ENCODE measurements at regions not wholly inside any gene's neighbourhood (a gene's known extent, or its start where the extent isn't known, plus 50 kb on each side); places are given as distances from the start of the nearest gene placed in this dataset.
"Not testable (repeated sequence)": the region's sequence is repeated elsewhere in the genome, so short reads cannot be mapped to it uniquely, and the experiment has no call there.

DNA sequence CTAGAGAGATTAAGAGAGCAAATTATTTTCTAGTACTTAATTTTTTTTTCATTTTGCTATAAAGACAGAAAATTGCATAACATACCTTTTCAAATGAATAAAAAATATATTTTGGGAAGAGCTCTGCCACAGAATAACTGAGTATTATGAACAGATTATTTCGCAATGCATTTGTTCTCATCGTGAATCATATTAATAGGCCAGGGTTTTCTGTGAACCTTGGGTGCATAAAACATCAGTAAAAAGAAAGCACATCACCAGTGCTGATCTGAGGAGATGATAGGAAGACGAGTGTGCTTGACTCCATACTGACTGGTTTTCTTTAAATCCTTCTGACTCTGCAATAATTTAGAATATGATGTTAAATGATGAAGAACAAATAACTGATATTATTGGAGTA lies 409.1 kb downstream of the CPS1 start:
- H3K4me3 ChIP-seq (ENCODE audit: low read depth, low read length): no peak overlapping the region
- TF ChIP-seq, protein P1, sequence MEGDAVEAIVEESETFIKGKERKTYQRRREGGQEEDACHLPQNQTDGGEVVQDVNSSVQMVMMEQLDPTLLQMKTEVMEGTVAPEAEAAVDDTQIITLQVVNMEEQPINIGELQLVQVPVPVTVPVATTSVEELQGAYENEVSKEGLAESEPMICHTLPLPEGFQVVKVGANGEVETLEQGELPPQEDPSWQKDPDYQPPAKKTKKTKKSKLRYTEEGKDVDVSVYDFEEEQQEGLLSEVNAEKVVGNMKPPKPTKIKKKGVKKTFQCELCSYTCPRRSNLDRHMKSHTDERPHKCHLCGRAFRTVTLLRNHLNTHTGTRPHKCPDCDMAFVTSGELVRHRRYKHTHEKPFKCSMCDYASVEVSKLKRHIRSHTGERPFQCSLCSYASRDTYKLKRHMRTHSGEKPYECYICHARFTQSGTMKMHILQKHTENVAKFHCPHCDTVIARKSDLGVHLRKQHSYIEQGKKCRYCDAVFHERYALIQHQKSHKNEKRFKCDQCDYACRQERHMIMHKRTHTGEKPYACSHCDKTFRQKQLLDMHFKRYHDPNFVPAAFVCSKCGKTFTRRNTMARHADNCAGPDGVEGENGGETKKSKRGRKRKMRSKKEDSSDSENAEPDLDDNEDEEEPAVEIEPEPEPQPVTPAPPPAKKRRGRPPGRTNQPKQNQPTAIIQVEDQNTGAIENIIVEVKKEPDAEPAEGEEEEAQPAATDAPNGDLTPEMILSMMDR (IDR thresholded peaks at IDR 0.05; ENCODE audit: low read depth, low read length): no peak
- DNase-seq (ENCODE audit: low read depth, low spot score): no peak
- in situ Hi-C loops (cut with HindIII; ENCODE audit: low sequenced_read_pairs): no loop called here

DNA sequence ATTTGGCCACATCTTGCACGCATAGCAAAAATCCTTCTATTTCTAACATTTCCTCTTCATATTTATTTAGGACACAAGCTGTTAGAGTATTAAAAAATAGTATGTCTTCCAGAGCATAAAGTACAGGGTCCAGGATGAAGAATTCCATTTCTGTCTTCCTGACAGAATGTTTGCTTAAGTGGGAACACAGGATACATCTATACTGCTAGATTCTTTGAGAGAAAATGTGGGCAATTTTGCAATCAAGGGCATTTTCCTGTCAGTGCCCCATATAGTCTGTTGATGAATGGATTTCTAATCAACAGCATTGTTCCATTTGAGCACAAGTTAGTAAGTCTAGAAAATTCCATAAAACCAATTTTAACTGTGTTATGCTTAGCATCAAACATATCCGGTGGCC lies 409.9 kb downstream of the CPS1 start:
- in situ Hi-C loops (cut with HindIII; ENCODE audit: low sequenced_read_pairs): no loop called here
- TF ChIP-seq, protein P1 (IDR thresholded peaks at IDR 0.05; ENCODE audit: low read depth, low read length): no peak
- DNase-seq (ENCODE audit: low read depth, low spot score): no peak
- H3K4me3 ChIP-seq (ENCODE audit: low read depth, low read length): no peak overlapping the region

DNA sequence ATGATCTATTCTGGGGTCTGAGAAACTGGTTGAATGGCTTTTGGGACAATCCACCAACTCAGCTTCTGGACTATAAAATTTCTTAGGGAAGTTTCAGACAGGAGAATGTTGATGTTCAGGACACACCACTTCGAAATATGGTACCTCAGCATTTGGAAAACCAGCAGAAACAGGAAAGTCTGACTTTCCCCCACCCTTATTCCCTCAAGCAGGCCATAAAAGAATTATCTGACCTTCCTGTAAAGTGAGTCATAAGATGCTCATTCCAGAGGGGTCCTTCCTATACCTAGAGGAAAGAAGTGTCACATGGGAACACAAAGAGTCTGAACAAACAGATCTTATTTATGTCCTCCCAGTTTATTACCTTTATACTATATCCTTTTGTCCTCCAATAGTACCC lies 415.0 kb downstream of the CPS1 start:
- in situ Hi-C loops (cut with HindIII; ENCODE audit: low sequenced_read_pairs): no loop called here
- H3K4me3 ChIP-seq (ENCODE audit: low read depth, low read length): no peak overlapping the region
- no peak for DNase-seq (ENCODE audit: low read depth, low spot score)
- TF ChIP-seq, protein P1 (IDR thresholded peaks at IDR 0.05; ENCODE audit: low read depth, low read length): no peak

DNA sequence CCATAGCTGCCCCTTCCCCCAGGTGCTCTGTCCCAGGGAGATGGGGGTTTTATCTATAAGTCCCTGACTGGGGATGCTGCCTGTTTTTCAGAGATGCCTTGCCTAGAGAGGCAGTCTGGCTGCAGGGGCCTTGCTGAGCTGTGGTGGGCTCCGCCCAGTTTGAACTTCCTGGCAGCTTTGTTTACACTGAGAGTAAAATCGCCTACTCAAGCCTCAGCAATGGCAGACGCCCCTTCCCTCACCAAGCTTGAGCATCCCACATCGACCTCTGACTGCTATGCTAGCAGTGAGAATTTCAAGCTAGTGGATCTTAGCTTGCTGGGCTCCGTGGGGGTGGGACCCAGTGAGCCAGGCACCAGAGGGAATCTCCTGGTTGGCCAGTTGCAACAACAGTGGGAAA lies 430.4 kb downstream of the CPS1 start:
- H3K4me3 ChIP-seq (ENCODE audit: low read depth, low read length); DNase-seq (ENCODE audit: low read depth, low spot score); in situ Hi-C loops (cut with HindIII; ENCODE audit: low sequenced_read_pairs): not testable (repeated sequence)

DNA sequence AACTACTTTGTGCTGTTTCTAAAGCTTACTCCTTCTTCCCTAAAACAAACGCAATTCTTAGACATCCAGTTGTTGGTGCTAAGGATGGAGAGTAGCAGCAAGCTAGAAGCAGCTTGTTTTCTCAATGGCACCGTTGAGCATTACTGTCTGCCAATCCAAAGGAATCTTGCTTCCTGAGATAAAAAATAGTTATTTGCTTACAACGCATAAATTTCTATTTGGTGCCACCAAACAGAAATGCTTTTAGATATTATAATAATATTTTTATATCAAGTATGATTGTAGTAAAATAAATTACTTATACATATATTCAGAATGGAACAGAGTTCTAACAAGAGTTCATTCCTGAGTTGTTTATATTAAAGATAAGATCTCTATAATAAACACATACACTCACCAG lies 434.7 kb downstream of the CPS1 start:
- H3K4me3 ChIP-seq (ENCODE audit: low read depth, low read length): no peak overlapping the region
- in situ Hi-C loops (cut with HindIII; ENCODE audit: low sequenced_read_pairs): no loop called here
- TF ChIP-seq, protein P1 (IDR thresholded peaks at IDR 0.05; ENCODE audit: low read depth, low read length): no peak
- DNase-seq (ENCODE audit: low read depth, low spot score): no peak

DNA sequence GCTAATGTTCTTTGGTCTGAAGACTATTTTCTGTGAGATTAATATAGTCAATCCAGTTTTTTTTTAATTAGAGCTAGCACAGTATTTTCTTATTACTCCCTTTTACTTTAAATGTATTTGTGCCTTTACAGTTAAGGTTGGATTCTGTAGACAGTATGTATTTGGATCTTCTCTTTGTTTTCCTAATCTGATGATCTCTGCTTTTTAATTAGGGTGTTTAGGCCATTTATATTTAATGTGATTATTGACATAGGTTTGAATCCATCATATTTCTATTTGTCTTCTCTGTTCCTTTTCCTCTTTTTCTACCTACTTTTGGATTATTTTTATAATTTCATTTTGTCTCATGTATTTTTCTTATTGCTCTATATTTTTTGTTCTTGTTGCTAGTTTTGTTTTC lies 437.7 kb downstream of the CPS1 start:
- in situ Hi-C loops (cut with HindIII; ENCODE audit: low sequenced_read_pairs): no loop called here
- no peak for DNase-seq (ENCODE audit: low read depth, low spot score)
- no peak overlapping the region for H3K4me3 ChIP-seq (ENCODE audit: low read depth, low read length)
- TF ChIP-seq, protein P1 (IDR thresholded peaks at IDR 0.05; ENCODE audit: low read depth, low read length): no peak

DNA sequence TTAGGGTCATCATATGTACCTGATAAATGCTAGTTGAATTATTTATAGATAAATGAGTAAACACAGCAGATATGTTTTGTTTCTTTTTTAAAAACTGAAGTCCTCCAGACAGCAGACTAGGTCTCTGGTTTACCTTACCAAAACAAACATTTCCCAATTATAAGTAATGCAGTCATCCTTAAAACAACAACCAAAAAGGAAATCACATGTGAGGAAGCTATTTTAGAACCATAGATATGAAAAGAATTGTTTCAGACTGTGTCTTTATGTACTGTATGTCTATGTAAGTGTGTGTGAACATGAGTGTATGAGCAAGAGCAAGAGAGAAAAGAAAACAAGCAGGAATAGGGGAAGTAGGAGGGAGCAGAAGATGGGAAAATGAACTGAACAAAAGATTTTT lies 441.0 kb downstream of the CPS1 start:
- TF ChIP-seq, protein P1 (IDR thresholded peaks at IDR 0.05; ENCODE audit: low read depth, low read length): no peak

More for the DNA sequence above, 441.0 kb downstream of the CPS1 start:
- H3K4me3 ChIP-seq (ENCODE audit: low read depth, low read length): no peak overlapping the region
- DNase-seq (ENCODE audit: low read depth, low spot score): peak; percentile 34
- in situ Hi-C loops (cut with HindIII; ENCODE audit: low sequenced_read_pairs): no loop called here

All from astrocyte of the spinal cord (primary cell).